GM23338 (cell line): ENCODE measurements at regions not wholly inside any gene's neighbourhood (a gene's known extent, or its start where the extent isn't known, plus 50 kb on each side); places are given as distances from the start of the nearest gene placed in this dataset.
A peak's percentile ranks its signal among the peaks of the same experiment; 100 is the strongest.

Source experiments
- ATAC-seq: fragments of 200-7000 bp; cut with Tn5 transposase; 3 replicates; pipeline ENCODE4 v1.9.1; 2020
- DNase-seq: peaks from one replicate; pipeline ENCODE4 v3.0.0-alpha.2; 2015; ENCODE audit warnings: low spot score
- H2AFZ ChIP-seq: fragments of 200-600 bp; sonication (generic); 2 replicates; pipeline ENCODE4 v1.8.0; 2016; ENCODE audit warnings: antibody characterized with exemption, mild to moderate bottlenecking, moderate library complexity
- H3F3A ChIP-seq: fragments of 200-600 bp; sonication (generic); replicated peaks from 2 replicates; pipeline ENCODE4 v1.8.0; 2017; ENCODE audit warnings: antibody characterized with exemption, mixed run types, low read depth
- H3K27ac ChIP-seq: fragments of 200-600 bp; sonication (generic); 2 replicates; pipeline ENCODE4 v1.6.1; 2016; ENCODE audit warnings: low read depth
- H3K27me3 ChIP-seq: fragments of 200-600 bp; sonication (generic); 2 replicates; pipeline ENCODE4 v1.8.0; 2016; ENCODE audit warnings: mild to moderate bottlenecking, mixed run types, moderate library complexity; ENCODE audit not compliant: insufficient read depth
- H3K36me3 ChIP-seq: fragments of 200-600 bp; sonication (generic); 2 replicates; pipeline ENCODE4 v1.8.0; 2016; ENCODE audit warnings: mild to moderate bottlenecking; ENCODE audit not compliant: insufficient read depth
- H3K4me1 ChIP-seq: fragments of 200-600 bp; sonication (generic); 2 replicates; pipeline ENCODE4 v1.8.0; 2016; ENCODE audit warnings: mild to moderate bottlenecking, moderate library complexity; ENCODE audit not compliant: insufficient read depth
- H3K4me2 ChIP-seq: fragments of 200-600 bp; sonication (generic); 2 replicates; pipeline ENCODE4 v1.7.1; 2017; ENCODE audit warnings: mixed run types
- H3K4me3 ChIP-seq: fragments of 200-600 bp; sonication (generic); 2 replicates; pipeline ENCODE4 v1.6.1; 2016; ENCODE audit warnings: mixed run types
- H3K79me2 ChIP-seq: fragments of 200-600 bp; sonication (generic); replicated peaks from 2 replicates; pipeline ENCODE4 v1.8.0; 2017; ENCODE audit warnings: mild to moderate bottlenecking; ENCODE audit not compliant: insufficient read depth
- H3K9me2 ChIP-seq: fragments of 200-600 bp; sonication (generic); 2 replicates; pipeline ENCODE4 v1.8.0; 2017; ENCODE audit not compliant: insufficient read depth
- H4K20me1 ChIP-seq: fragments of 200-600 bp; sonication (generic); replicated peaks from 2 replicates; pipeline ENCODE4 v1.8.0; 2017; ENCODE audit warnings: mild to moderate bottlenecking; ENCODE audit not compliant: insufficient read depth
- H3K27ac Mint-ChIP-seq: 2 replicates; pipeline ENCODE4 v1.8.0; 2020; ENCODE audit warnings: inconsistent platforms, mild to moderate bottlenecking, moderate library complexity, mixed read lengths
- H3K27me3 Mint-ChIP-seq: 3 replicates; pipeline ENCODE4 v1.8.0; 2022; ENCODE audit warnings: low read depth, mild to moderate bottlenecking, moderate library complexity, mixed read lengths, inconsistent platforms; ENCODE audit not compliant: insufficient read depth, poor library complexity
- H3K36me3 Mint-ChIP-seq: 3 replicates; pipeline ENCODE4 v1.8.0; 2021; ENCODE audit warnings: low read depth, mild to moderate bottlenecking, inconsistent platforms, moderate library complexity, mixed read lengths
- H3K4me1 Mint-ChIP-seq: 3 replicates; pipeline ENCODE4 v1.8.0; 2020; ENCODE audit warnings: mild to moderate bottlenecking, inconsistent platforms, mixed read lengths
- H3K4me3 Mint-ChIP-seq: 3 replicates; pipeline ENCODE4 v1.8.0; 2021; ENCODE audit warnings: moderate library complexity, mild to moderate bottlenecking, inconsistent platforms, mixed read lengths
- H3K9me3 Mint-ChIP-seq: 3 replicates; pipeline ENCODE4 v1.8.0; 2020; ENCODE audit warnings: moderate library complexity, mild to moderate bottlenecking, inconsistent platforms, mixed read lengths
- CREB1 ChIP-seq: fragments of 250-450 bp; sonication (Bioruptor Pico); IDR thresholded peaks from 2 replicates; pipeline ENCODE4 v1.5.0; 2020; ENCODE audit warnings: low read depth, mild to moderate bottlenecking, moderate library complexity
- CTCF ChIP-seq, 2 experiments: fragments of 200-600 bp in 1 of 2; sonication (generic) in 1 of 2; conservative IDR thresholded peaks; 2 replicates each; pipeline versions ENCODE4 v1.5.1 to v1.6.1; 2016 to 2017; ENCODE audit warnings: antibody characterized with exemption in 2 of 2, low read depth in 2 of 2, mild to moderate bottlenecking in 2 of 2, moderate library complexity in 1 of 2
- EZH2 ChIP-seq: fragments of 200-600 bp; sonication (generic); IDR thresholded peaks from one replicate; pipeline ENCODE4 v1.8.0; 2017; ENCODE audit warnings: antibody characterized with exemption, mild to moderate bottlenecking, low read depth; ENCODE audit not compliant: unreplicated experiment
- EZH2phosphoT487 ChIP-seq: fragments of 200-600 bp; sonication (generic); IDR thresholded peaks from one replicate; pipeline ENCODE4 v1.8.1; 2018; ENCODE audit warnings: antibody characterized with exemption; ENCODE audit not compliant: unreplicated experiment
- JUNB ChIP-seq: IDR thresholded peaks from one replicate; pipeline ENCODE4 v1.6.1; 2016; ENCODE audit warnings: antibody characterized with exemption; ENCODE audit not compliant: unreplicated experiment
- POLR2AphosphoS5 ChIP-seq: IDR thresholded peaks from 2 replicates; pipeline ENCODE4 v1.6.1; 2016; ENCODE audit warnings: antibody characterized with exemption, low read depth
- REST ChIP-seq: IDR thresholded peaks from one replicate; pipeline ENCODE4 v1.6.1; 2018; ENCODE audit warnings: antibody characterized with exemption; ENCODE audit not compliant: unreplicated experiment
- STAT1 ChIP-seq: IDR thresholded peaks from one replicate; pipeline ENCODE4 v1.6.1; 2016; ENCODE audit warnings: antibody characterized with exemption; ENCODE audit not compliant: unreplicated experiment
- ZNF114 ChIP-seq: fragments of 250-450 bp; sonication (Bioruptor Pico); IDR thresholded peaks from 2 replicates; pipeline ENCODE4 v1.5.0; 2020; ENCODE audit warnings: mild to moderate bottlenecking, moderate library complexity
- ZNF331 ChIP-seq: fragments of 250-450 bp; sonication (Bioruptor Pico); IDR thresholded peaks from 2 replicates; pipeline ENCODE4 v1.5.0; 2020; ENCODE audit warnings: low read depth, mild to moderate bottlenecking, moderate library complexity

GRCh38 chr5:68112658-68113057 lies 102.9 kb upstream of the PIK3R1 start:
- Histone ChIP-seq H3K27ac (no peak overlapping the region), H3K4me2 (no peak overlapping the region), H4K20me1 (no peaks in the 10 kb centered on the region), H3K9me2 (no peaks in the 10 kb centered on the region; the same call in 1 of the 2 replicates), H3K36me3 (no peaks in the 10 kb centered on the region), H3K79me2 (no peaks in the 10 kb centered on the region), H3K4me1 (0 out of 2 replicates have a peak, but pooled peaks cover 3% of the 10 kb centered on the region), H2AFZ (no peak overlapping the region), H3K4me3 (no peak overlapping the region), H3K27me3 (no peaks in the 10 kb centered on the region), H3F3A (no peaks in the 10 kb centered on the region)
- DNase-seq (no peak), ATAC-seq (no peak)
- peaks cover 3% of the 10 kb centered on the region; the same call in 1 of the 3 replicates for H3K4me1 Mint-ChIP-seq
- H3K9me3 Mint-ChIP-seq, result peaks cover 2% of the 10 kb centered on the region; the same call in 1 of the 3 replicates
- H3K27ac Mint-ChIP-seq, result no peak overlapping the region
- TF ChIP-seq STAT1, result no peak
- TF ChIP-seq ZNF331 (CRISPR knock-in tag), result no peak
- TF ChIP-seq POLR2AphosphoS5, result no peak
- no peak for TF ChIP-seq ZNF114 (CRISPR knock-in tag)
- no peak for TF ChIP-seq CTCF (conservative IDR thresholded peaks at IDR 0.05; ENCODE audit: low read depth in 2 of 2)
- H3K27me3 Mint-ChIP-seq, result no peaks in the 10 kb centered on the region
- no peaks in the 10 kb centered on the region for H3K36me3 Mint-ChIP-seq
- H3K4me3 Mint-ChIP-seq, result no peak overlapping the region

GRCh38 chr5:68110894-68111293 lies 104.7 kb upstream of the PIK3R1 start:
- no peak overlapping the region for H3K27ac Mint-ChIP-seq
- no peaks in the 10 kb centered on the region for H3K27me3 ChIP-seq
- no peak overlapping the region for H3K4me3 ChIP-seq
- H3K9me2 ChIP-seq, result no peaks in the 10 kb centered on the region; the same call in 1 of the 2 replicates
- peaks cover 9% of the 10 kb centered on the region; the same call in 1 of the 3 replicates for H3K9me3 Mint-ChIP-seq
- no peaks in the 10 kb centered on the region for H3F3A ChIP-seq
- H3K79me2 ChIP-seq, result no peaks in the 10 kb centered on the region
- H3K36me3 Mint-ChIP-seq, result no peaks in the 10 kb centered on the region
- no peak overlapping the region for H3K4me3 Mint-ChIP-seq
- no peak overlapping the region for H3K4me2 ChIP-seq
- H3K4me1 ChIP-seq, result 0 out of 2 replicates have a peak, but pooled peaks cover 3% of the 10 kb centered on the region
- no peaks in the 10 kb centered on the region for H4K20me1 ChIP-seq
- ATAC-seq (no peak), DNase-seq (no peak)
- peaks cover 3% of the 10 kb centered on the region; the same call in 1 of the 3 replicates for H3K4me1 Mint-ChIP-seq
- no peak overlapping the region for H3K27ac ChIP-seq
- no peak for TF ChIP-seq EZH2
- no peak for TF ChIP-seq CREB1 (CRISPR knock-in tag)
- TF ChIP-seq POLR2AphosphoS5, result no peak
- no peak overlapping the region for H2AFZ ChIP-seq
- no peaks in the 10 kb centered on the region for H3K27me3 Mint-ChIP-seq
- H3K36me3 ChIP-seq, result no peaks in the 10 kb centered on the region

GRCh38 chr5:68110264-68110663 lies 105.3 kb upstream of the PIK3R1 start:
- no peaks in the 10 kb centered on the region for H3K27me3 Mint-ChIP-seq
- H3K4me3 Mint-ChIP-seq, result no peak overlapping the region
- Histone ChIP-seq H2AFZ (peak overlapping the region; percentile 53; the same call in 1 of the 2 replicates), H3K4me2 (no peak overlapping the region), H3K27me3 (no peaks in the 10 kb centered on the region), H3K79me2 (no peaks in the 10 kb centered on the region), H3K36me3 (no peaks in the 10 kb centered on the region), H3F3A (no peaks in the 10 kb centered on the region), H3K4me3 (no peak overlapping the region), H4K20me1 (no peaks in the 10 kb centered on the region), H3K4me1 (0 out of 2 replicates have a peak, but pooled peaks cover 3% of the 10 kb centered on the region), H3K27ac (no peak overlapping the region), H3K9me2 (no peaks in the 10 kb centered on the region; the same call in 1 of the 2 replicates)
- H3K4me1 Mint-ChIP-seq, result peaks cover 3% of the 10 kb centered on the region; the same call in 1 of the 3 replicates
- DNase-seq (no peak), ATAC-seq (no peak)
- no peaks in the 10 kb centered on the region for H3K36me3 Mint-ChIP-seq
- H3K9me3 Mint-ChIP-seq, result peaks cover 9% of the 10 kb centered on the region; the same call in 1 of the 3 replicates
- H3K27ac Mint-ChIP-seq, result no peak overlapping the region
- TF ChIP-seq EZH2phosphoT487, result no peak
- TF ChIP-seq STAT1, result no peak
- no peak for TF ChIP-seq REST
- no peak for TF ChIP-seq JUNB
